ENCODE measurements at regions not wholly inside any gene's neighbourhood (a gene's known extent, or its start where the extent isn't known, plus 50 kb on each side); places are given as distances from the start of the nearest gene placed in this dataset. TPM values are rescaled to one million over a fixed set of nuclear protein-coding genes. Genes with fewer than 3 reads are reported as not detected.

Small RNAs in the stretch of these regions (small RNA-seq; reads per million reads assigned to genes)
- not detected for gene HIGD1AP4
- not detected for gene RN7SL807P
